RWPE1 (cell line): ENCODE measurements at regions not wholly inside any gene's neighbourhood (a gene's known extent, or its start where the extent isn't known, plus 50 kb on each side); places are given as distances from the start of the nearest gene placed in this dataset.
"Not testable (repeated sequence)": the region's sequence is repeated elsewhere in the genome, so short reads cannot be mapped to it uniquely, and the experiment has no call there.

ENCODE experiments used
- CTCF ChIA-PET: fragments of 350-600 bp; sonication (Branson Sonifier 250); formaldehyde crosslinking; extraction: SDS; loops from one replicate; lab custom pipeline; 2021; lab: Yijun Ruan, JAX
- POLR2A ChIA-PET: fragments of 400-600 bp; formaldehyde crosslinking; extraction: SDS; loops from one replicate; lab custom pipeline; 2020; ENCODE audit warnings: antibody characterized with exemption; ENCODE audit not compliant: low non-redundant PET; lab: Yijun Ruan, JAX
- DNase-seq: peaks from one replicate; pipeline ENCODE4 v3.0.0; 2012; ENCODE audit warnings: low spot score
- H3K27ac ChIP-seq: fragments of 450-650 bp; 2 replicates; pipeline ENCODE4 v1.5.1; 2017
- CTCF ChIP-seq: fragments of 450-650 bp; conservative IDR thresholded peaks from 2 replicates; pipeline ENCODE4 v1.5.1; 2017; ENCODE audit warnings: low read depth, mild to moderate bottlenecking

GRCh38 chr7:121620206-121620605, 224.1 kb upstream of the FAM3C start:
- TF ChIP-seq CTCF = no peak
- POLR2A ChIA-PET = no interaction called here
- CTCF ChIA-PET = interaction anchor here (0.6 kb wide), 1 partner anchor 245 kb away, joined by 5 read pairs; no protein-coding TSS in a partner anchor
- H3K27ac ChIP-seq = no peak overlapping the region
- DNase-seq = no peak

DNA sequence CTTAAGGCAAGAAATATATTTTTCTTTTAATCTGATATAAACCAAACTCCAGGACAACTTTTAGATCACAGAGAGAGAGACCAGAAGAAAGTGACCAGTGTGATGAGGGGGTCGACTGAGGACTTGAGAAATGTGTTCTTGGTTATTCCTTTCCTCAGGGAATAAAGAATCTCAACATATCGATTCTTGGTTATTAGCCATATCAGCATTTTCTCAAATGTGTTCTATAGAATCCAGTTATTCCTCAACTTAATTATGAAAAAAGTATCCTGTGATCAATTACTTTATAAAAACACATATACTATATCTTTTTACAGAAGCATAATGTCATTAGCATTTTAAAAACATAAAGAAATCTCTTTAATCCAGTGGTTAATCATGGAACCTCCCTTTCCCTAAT, 222.1 kb upstream of the FAM3C start:
- H3K27ac ChIP-seq = no peak overlapping the region
- no peak for DNase-seq
- POLR2A ChIA-PET = no interaction called here
- CTCF ChIA-PET = no interaction called here
- TF ChIP-seq CTCF = no peak

DNA sequence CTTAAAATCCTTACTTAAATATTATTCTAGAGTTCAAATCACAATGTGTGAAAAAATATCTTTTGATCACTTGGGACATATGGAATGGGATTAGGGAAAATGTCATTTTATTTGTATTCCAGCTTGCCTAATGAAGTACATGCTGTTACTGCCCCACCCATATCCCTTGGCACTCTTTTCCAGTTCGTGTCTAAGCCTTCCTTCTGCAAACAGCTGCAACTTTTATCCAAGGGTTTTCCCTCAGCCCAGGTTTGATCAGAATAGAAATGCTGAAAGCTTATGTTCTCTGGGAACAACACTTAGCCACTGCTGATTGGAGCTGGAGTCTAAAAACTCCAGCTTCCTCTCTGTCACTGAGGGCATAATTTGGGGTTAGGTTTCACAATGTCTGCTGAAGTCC, 214.1 kb upstream of the FAM3C start:
- H3K27ac ChIP-seq = no peak overlapping the region
- ChIA-PET POLR2A (no interaction called here), CTCF (no interaction called here)
- DNase-seq = no peak
- TF ChIP-seq CTCF = no peak

DNA sequence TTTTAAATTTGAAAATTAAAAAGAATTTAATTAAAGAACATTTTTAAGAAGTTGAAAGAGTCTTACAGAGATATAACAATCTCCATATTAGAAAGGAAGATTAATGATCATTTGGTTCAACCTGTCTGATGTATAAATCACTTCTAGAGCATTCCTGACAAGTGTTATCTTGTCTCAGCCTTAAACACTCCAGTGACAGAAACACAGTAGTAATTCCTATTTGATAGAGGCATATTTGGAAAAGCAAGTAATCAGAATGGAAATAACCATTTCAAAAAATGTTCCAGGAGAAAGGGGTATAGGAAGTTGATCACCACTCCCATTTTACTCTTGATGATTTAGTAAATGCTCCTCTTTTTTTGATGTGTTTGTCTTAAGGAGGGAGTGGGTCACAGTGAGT, 213.1 kb upstream of the FAM3C start:
- TF ChIP-seq CTCF = no peak
- H3K27ac ChIP-seq = no peak overlapping the region
- ChIA-PET CTCF (interaction anchor here (0.6 kb wide), 1 partner anchor 378 kb away, joined by 3 read pairs; no protein-coding TSS in a partner anchor), POLR2A (no interaction called here)
- DNase-seq = no peak

GRCh38 chr7:121608785-121609184, 212.7 kb upstream of the FAM3C start:
- CTCF ChIA-PET = no interaction called here
- POLR2A ChIA-PET = no interaction called here
- H3K27ac ChIP-seq = no peak overlapping the region
- DNase-seq = no peak
- no peak for TF ChIP-seq CTCF

GRCh38 chr7:121608183-121608582, 212.1 kb upstream of the FAM3C start:
- H3K27ac ChIP-seq, DNase-seq, POLR2A ChIA-PET: not testable (repeated sequence)
- CTCF ChIA-PET = interaction anchor here (0.6 kb wide), 1 partner anchor 188 kb away, joined by 3 read pairs; no protein-coding TSS in a partner anchor

DNA sequence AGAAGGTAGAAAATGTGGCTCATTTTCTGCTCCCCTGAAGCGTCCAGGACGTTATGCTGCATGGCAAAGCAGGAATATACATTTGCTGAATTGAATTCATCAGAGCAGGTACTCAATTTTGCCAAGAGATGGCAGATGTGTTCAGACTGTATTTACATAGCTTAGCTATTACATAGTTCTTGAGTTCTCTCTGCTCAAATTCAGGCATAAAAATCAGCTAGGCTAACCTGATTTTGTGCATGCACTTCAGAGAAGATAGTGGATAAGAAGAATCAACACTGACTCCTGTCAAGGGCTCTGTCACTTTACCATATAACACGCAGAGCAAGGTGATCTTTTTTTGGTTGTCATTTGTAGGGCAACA, 209.2 kb upstream of the FAM3C start:
- ChIA-PET POLR2A (no interaction called here), CTCF (interaction anchor here (0.5 to 4.2 kb wide), 4 partner anchors 267 to 389 kb away, joined by 3 to 24 read pairs (median 4); no protein-coding TSS in a partner anchor)
- peak; percentile 65 for TF ChIP-seq CTCF
- peak; percentile 5 for DNase-seq
- no peak overlapping the region for H3K27ac ChIP-seq
